A549 (cell line): ENCODE measurements at regions not wholly inside any gene's neighbourhood (a gene's known extent, or its start where the extent isn't known, plus 50 kb on each side); places are given as distances from the start of the nearest gene placed in this dataset.

ENCODE experiments used
- CHD4 ChIP-seq: fragments of 200-600 bp; sonication (generic); IDR thresholded peaks from 2 replicates; pipeline ENCODE4 v1.6.1; 2016; ENCODE audit warnings: antibody characterized with exemption, mild to moderate bottlenecking, borderline replicate concordance
- CTCF ChIP-seq: fragments of >200 bp; sonication (Bioruptor Twin); formaldehyde crosslinking; IDR thresholded peaks from 3 replicates; pipeline ENCODE4 v1.5.1; 2016
- EHF ChIP-seq: fragments of 250-450 bp; sonication (Bioruptor Pico); IDR thresholded peaks from 2 replicates; pipeline ENCODE4 v1.5.0; 2020; ENCODE audit warnings: mild to moderate bottlenecking
- EP300 ChIP-seq, 2 experiments: fragments of >200 bp; sonication (Bioruptor Twin); formaldehyde crosslinking; IDR thresholded peaks; 2 replicates in 1 of 2; 3 replicates in 1 of 2; pipeline ENCODE4 v1.6.1; 2016 to 2017
- ESRRA ChIP-seq: fragments of 150-350 bp; IDR thresholded peaks from 2 replicates; pipeline ENCODE4 v1.6.1; 2014; ENCODE audit warnings: mild to moderate bottlenecking, low read length, borderline replicate concordance
- POLR2A ChIP-seq: IDR thresholded peaks from 2 replicates; pipeline ENCODE4 v1.6.1; 2012; ENCODE audit warnings: mild to moderate bottlenecking, low read length
- RCOR1 ChIP-seq: fragments of 150-350 bp; IDR thresholded peaks from 2 replicates; pipeline ENCODE4 v1.6.1; 2014; ENCODE audit warnings: antibody characterized with exemption, low read length, low read depth

GRCh38 chr7:131238347-131238931 is 89.2 kb upstream of the MKLN1 start:
- TF ChIP-seq CTCF (no peak), POLR2A (no peak), CHD4 (no peak), EHF (CRISPR knock-in tag) (no peak), RCOR1 (no peak), ESRRA (no peak), EP300 (IDR thresholded peaks at IDR 0.05) (peak in 1 of 2 experiments; percentile 17; a peak in 1 of 5 replicates)
